GM12878 (cell line): ENCODE measurements at regions not wholly inside any gene's neighbourhood (a gene's known extent, or its start where the extent isn't known, plus 50 kb on each side); places are given as distances from the start of the nearest gene placed in this dataset.

Experiments
- CTCF ChIP-seq, 3 experiments: IDR thresholded peaks in 2 of 3; conservative IDR thresholded peaks in 1 of 3; 2 replicates each; pipeline ENCODE4 v1.5.1; 2011; ENCODE audit warnings: low read depth in 3 of 3, low read length in 3 of 3, mild to moderate bottlenecking in 3 of 3, control low read depth in 2 of 3, moderate library complexity in 2 of 3, inconsistent platforms in 1 of 3, mixed read lengths in 1 of 3; ENCODE audit not compliant: control insufficient read depth in 2 of 3, insufficient read depth in 1 of 3; ENCODE audit errors: extremely low read depth in 1 of 3
- KDM1A ChIP-seq: fragments of 200-600 bp; sonication (generic); IDR thresholded peaks from 2 replicates; pipeline ENCODE4 v1.6.1; 2016; ENCODE audit warnings: borderline replicate concordance
- MYC ChIP-seq: IDR thresholded peaks from 2 replicates; pipeline ENCODE4 v1.6.1; 2011; ENCODE audit warnings: mild to moderate bottlenecking, low read length, moderate library complexity, inconsistent platforms; ENCODE audit not compliant: insufficient read depth, insufficient replicate concordance, insufficient read length, severe bottlenecking
- POLR2A ChIP-seq: IDR thresholded peaks from 2 replicates; pipeline ENCODE4 v1.6.1; 2011; ENCODE audit warnings: low read depth, mild to moderate bottlenecking, low read length
- ZNF217 ChIP-seq: fragments of 450-650 bp; IDR thresholded peaks from 2 replicates; pipeline ENCODE4 v1.6.1; 2017; ENCODE audit warnings: antibody characterized with exemption, mild to moderate bottlenecking
- ZNF274 ChIP-seq: IDR thresholded peaks from one replicate; pipeline ENCODE4 v1.8.0; 2011; ENCODE audit not compliant: insufficient read length, insufficient read depth
- TF ChIP-seq, protein P1 (sequence below): fragments of 450-650 bp; formaldehyde crosslinking; IDR thresholded peaks from 2 replicates; pipeline ENCODE4 v1.4.0; 2020; ENCODE audit warnings: mild to moderate bottlenecking, moderate library complexity

DNA sequence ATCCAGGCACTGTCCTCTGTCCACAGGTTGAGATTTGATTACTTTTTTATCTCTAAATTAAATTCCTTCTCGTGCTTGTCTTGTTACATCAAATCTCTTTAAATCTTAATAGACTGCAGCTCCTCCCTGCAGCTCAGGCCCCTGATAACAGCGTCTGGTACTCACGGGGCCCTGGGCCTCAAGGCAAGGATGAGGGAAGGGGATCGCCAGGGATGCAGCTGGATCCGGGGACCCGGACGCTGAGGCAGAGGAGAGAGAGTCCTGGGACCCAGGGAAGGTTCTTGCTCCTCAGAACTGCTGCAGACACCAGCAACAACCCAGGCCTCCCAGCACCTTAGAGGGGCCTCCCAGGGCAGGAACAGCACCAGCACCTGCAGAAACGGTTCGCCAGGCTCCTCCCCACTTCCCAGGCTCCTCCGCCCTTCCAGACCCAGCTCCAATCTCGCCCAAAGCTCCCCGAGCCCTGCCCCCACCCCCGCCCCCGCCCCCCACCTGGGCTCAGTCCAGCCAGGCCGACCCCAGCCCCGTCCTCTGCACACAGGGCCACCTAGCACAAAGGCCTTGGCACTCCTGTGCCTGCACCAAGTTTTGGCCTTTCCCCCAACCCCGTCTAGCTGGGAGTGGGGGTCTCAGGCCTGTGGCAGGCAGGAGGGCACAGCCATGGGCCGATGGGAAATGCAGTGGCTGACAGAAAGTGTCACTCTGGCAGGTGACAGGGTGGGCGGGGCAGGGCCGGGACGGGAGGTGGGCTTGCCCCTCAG lies 60.3 kb upstream of the GALNT9 start:
- TF ChIP-seq POLR2A (no peak), MYC (no peak), ZNF274 (no peak), ZNF217 (no peak), KDM1A (no peak), CTCF (IDR thresholded peaks at IDR 0.05 in 2 of 3, conservative IDR thresholded peaks at IDR 0.05 in 1 of 3; ENCODE audit: control insufficient read depth in 2 of 3, extremely low read depth in 1 of 3, insufficient read depth in 1 of 3, low read depth in 3 of 3, low read length in 3 of 3) (no peak)
- TF ChIP-seq, protein P1, sequence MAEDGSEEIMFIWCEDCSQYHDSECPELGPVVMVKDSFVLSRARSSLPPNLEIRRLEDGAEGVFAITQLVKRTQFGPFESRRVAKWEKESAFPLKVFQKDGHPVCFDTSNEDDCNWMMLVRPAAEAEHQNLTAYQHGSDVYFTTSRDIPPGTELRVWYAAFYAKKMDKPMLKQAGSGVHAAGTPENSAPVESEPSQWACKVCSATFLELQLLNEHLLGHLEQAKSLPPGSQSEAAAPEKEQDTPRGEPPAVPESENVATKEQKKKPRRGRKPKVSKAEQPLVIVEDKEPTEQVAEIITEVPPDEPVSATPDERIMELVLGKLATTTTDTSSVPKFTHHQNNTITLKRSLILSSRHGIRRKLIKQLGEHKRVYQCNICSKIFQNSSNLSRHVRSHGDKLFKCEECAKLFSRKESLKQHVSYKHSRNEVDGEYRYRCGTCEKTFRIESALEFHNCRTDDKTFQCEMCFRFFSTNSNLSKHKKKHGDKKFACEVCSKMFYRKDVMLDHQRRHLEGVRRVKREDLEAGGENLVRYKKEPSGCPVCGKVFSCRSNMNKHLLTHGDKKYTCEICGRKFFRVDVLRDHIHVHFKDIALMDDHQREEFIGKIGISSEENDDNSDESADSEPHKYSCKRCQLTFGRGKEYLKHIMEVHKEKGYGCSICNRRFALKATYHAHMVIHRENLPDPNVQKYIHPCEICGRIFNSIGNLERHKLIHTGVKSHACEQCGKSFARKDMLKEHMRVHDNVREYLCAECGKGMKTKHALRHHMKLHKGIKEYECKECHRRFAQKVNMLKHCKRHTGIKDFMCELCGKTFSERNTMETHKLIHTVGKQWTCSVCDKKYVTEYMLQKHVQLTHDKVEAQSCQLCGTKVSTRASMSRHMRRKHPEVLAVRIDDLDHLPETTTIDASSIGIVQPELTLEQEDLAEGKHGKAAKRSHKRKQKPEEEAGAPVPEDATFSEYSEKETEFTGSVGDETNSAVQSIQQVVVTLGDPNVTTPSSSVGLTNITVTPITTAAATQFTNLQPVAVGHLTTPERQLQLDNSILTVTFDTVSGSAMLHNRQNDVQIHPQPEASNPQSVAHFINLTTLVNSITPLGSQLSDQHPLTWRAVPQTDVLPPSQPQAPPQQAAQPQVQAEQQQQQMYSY, result no peak
